Fibroblast of skin of left quadriceps (primary cell): ENCODE measurements at regions not wholly inside any gene's neighbourhood (a gene's known extent, or its start where the extent isn't known, plus 50 kb on each side); places are given as distances from the start of the nearest gene placed in this dataset.
"Not testable (repeated sequence)": the region's sequence is repeated elsewhere in the genome, so short reads cannot be mapped to it uniquely, and the experiment has no call there.

Experiments used
- DNase-seq, 2 experiments: peaks; one replicate each; pipeline ENCODE4 v3.0.0-alpha.2; 2013; ENCODE audit warnings: low read depth in 2 of 2

GRCh38 chr5:87198010-87198409 lies 69.7 kb upstream of the RASA1 start:
- no peak for DNase-seq

- DNase-seq: not testable (repeated sequence)
Observed at GRCh38 chr5:87199246-87199645, 68.4 kb upstream of the RASA1 start.

GRCh38 chr5:87199704-87200103 lies 68.0 kb upstream of the RASA1 start:
- DNase-seq: not testable (repeated sequence)

GRCh38 chr5:87210076-87210475 lies 57.6 kb upstream of the RASA1 start:
- no peak for DNase-seq

- DNase-seq: no peak
Observed at GRCh38 chr5:87210743-87211142, 56.9 kb upstream of the RASA1 start.

- DNase-seq: no peak
Observed at GRCh38 chr5:87211676-87212075, 56.0 kb upstream of the RASA1 start.

GRCh38 chr5:87212183-87212582 lies 55.5 kb upstream of the RASA1 start:
- DNase-seq: not testable (repeated sequence)

GRCh38 chr5:87217480-87217879 lies 50.2 kb upstream of the RASA1 start:
- not testable (repeated sequence) for DNase-seq
